HG03045 (cell line): ENCODE measurements at regions not wholly inside any gene's neighbourhood (a gene's known extent, or its start where the extent isn't known, plus 50 kb on each side); places are given as distances from the start of the nearest gene placed in this dataset.
A peak's percentile ranks its signal among the peaks of the same experiment; 100 is the strongest.
"Not testable (repeated sequence)": the region's sequence is repeated elsewhere in the genome, so short reads cannot be mapped to it uniquely, and the experiment has no call there.

Source experiments
- ATAC-seq: cut with Tn5 transposase; IDR thresholded peaks from one replicate; pipeline ENCODE4 v1.9.1; 2021; ENCODE audit warnings: mild to moderate bottlenecking, moderate library complexity; ENCODE audit not compliant: unreplicated experiment

GRCh38 chr18:76721207-76721996 lies 101.0 kb upstream of the ZNF236 start:
- ATAC-seq = no peak

- no peak for ATAC-seq
Observed at GRCh38 chr18:76720683-76721082, 101.7 kb upstream of the ZNF236 start.

- no peak for ATAC-seq
Observed at GRCh38 chr18:76715012-76715610, 107.2 kb upstream of the ZNF236 start.

- ATAC-seq = no peak
Observed at GRCh38 chr18:76713432-76713831, 108.9 kb upstream of the ZNF236 start.

- ATAC-seq = no peak
Observed at GRCh38 chr18:76712511-76713140, 109.7 kb upstream of the ZNF236 start.

GRCh38 chr18:76710646-76711520 lies 111.5 kb upstream of the ZNF236 start:
- ATAC-seq = no peak

- peak; percentile 63 for ATAC-seq
Observed at GRCh38 chr18:76709659-76710645, 112.4 kb upstream of the ZNF236 start.

GRCh38 chr18:76708722-76709353 lies 113.5 kb upstream of the ZNF236 start:
- ATAC-seq = no peak

- no peak for ATAC-seq
Observed at GRCh38 chr18:76708071-76708721, 114.2 kb upstream of the ZNF236 start.

- ATAC-seq = no peak
Observed at GRCh38 chr18:76707534-76707933, 114.8 kb upstream of the ZNF236 start.

- ATAC-seq = not testable (repeated sequence)
Observed at GRCh38 chr18:76704589-76704988, 117.8 kb upstream of the ZNF236 start.

- ATAC-seq = no peak
Observed at GRCh38 chr18:76699923-76700322, 122.4 kb upstream of the ZNF236 start.

- ATAC-seq = no peak
Observed at GRCh38 chr18:76697441-76697901, 124.9 kb upstream of the ZNF236 start.

- no peak for ATAC-seq
Observed at GRCh38 chr18:76691800-76692199, 130.6 kb upstream of the ZNF236 start.

- no peak for ATAC-seq
Observed at GRCh38 chr18:76689646-76690264, 132.6 kb upstream of the ZNF236 start.

- no peak for ATAC-seq
Observed at GRCh38 chr18:76688724-76689472, 133.5 kb upstream of the ZNF236 start.

- ATAC-seq = no peak
Observed at GRCh38 chr18:76687304-76687962, 134.9 kb upstream of the ZNF236 start.
